Endothelial cell of umbilical vein (primary cell): ENCODE measurements at regions not wholly inside any gene's neighbourhood (a gene's known extent, or its start where the extent isn't known, plus 50 kb on each side); places are given as distances from the start of the nearest gene placed in this dataset.

ENCODE experiments used
- BruUV-seq: library from RNA; stranded (reverse); fragments of 400-500 nt; replicated peaks from 2 replicates; lab custom pipeline; 2021; lab: Mats Ljungman, UMichigan
- CTCF ChIA-PET: fragments of 300-600, 350-600 bp; sonication (Branson Sonifier 250); formaldehyde crosslinking; loops from one replicate; lab custom pipeline; 2021; ENCODE audit warnings: antibody characterized with exemption, inconsistent platforms; lab: Charles Lee
- POLR2A ChIA-PET: fragments of 300-600, 350-600 bp; sonication (Branson Sonifier 250); formaldehyde crosslinking; loops from one replicate; lab custom pipeline; 2021; ENCODE audit warnings: antibody characterized with exemption, inconsistent platforms; lab: Charles Lee
- DNase-seq: peaks from one replicate; pipeline ENCODE4 v3.0.0-alpha.2; 2011; ENCODE audit warnings: low read depth, low spot score
- FAIRE-seq: peaks from 2 replicates; lab custom pipeline; 2011; peaks lifted over from hg19 to GRCh38; lab: Jason Lieb, UNC
- H2AFZ ChIP-seq: 2 replicates; pipeline ENCODE4 v1.6.0; 2012; ENCODE audit warnings: low read depth, low read length, control low read depth, inconsistent platforms
- H3K27ac ChIP-seq: 2 replicates; pipeline ENCODE4 v1.5.1; 2011; ENCODE audit warnings: low read depth, mild to moderate bottlenecking, control low read depth, low read length, moderate library complexity; ENCODE audit not compliant: insufficient read depth
- H3K27me3 ChIP-seq, 2 experiments: 2 replicates each; pipeline versions ENCODE4 v1.6.0 to v1.6.1; 2011; ENCODE audit warnings: low read length in 2 of 2, mixed read lengths in 1 of 2; ENCODE audit not compliant: control insufficient read depth in 2 of 2, insufficient read depth in 2 of 2
- H3K36me3 ChIP-seq, 2 experiments: 2 replicates in 1 of 2; 3 replicates in 1 of 2; pipeline ENCODE4 v1.5.1; 2011; ENCODE audit warnings: low read length in 2 of 2, mild to moderate bottlenecking in 1 of 2, moderate library complexity in 1 of 2; ENCODE audit not compliant: control insufficient read depth in 2 of 2, insufficient read depth in 2 of 2; ENCODE audit errors: extremely low read depth in 1 of 2
- H3K4me1 ChIP-seq: 3 replicates; pipeline ENCODE4 v1.5.1; 2011; ENCODE audit warnings: mild to moderate bottlenecking, low read length; ENCODE audit not compliant: control insufficient read depth, insufficient read depth; ENCODE audit errors: extremely low read depth
- H3K4me2 ChIP-seq: 2 replicates; pipeline ENCODE4 v1.6.1; 2011; ENCODE audit warnings: low read length, control low read depth, mixed read lengths; ENCODE audit not compliant: insufficient read depth
- H3K4me3 ChIP-seq, 3 experiments: fragments of 200-600 bp in 1 of 3; sonication (generic), shearing (Covaris generic) in 1 of 3; replicated peaks in 1 of 3; 2 replicates each; pipeline ENCODE4 v1.5.1; 2011 to 2016; ENCODE audit warnings: control low read depth in 3 of 3, low read length in 3 of 3, mild to moderate bottlenecking in 2 of 3, inconsistent platforms in 1 of 3, low read depth in 1 of 3, moderate library complexity in 1 of 3; ENCODE audit not compliant: insufficient read depth in 1 of 3
- H3K79me2 ChIP-seq: 2 replicates; pipeline ENCODE4 v1.6.0; 2012; ENCODE audit warnings: low read length, inconsistent platforms; ENCODE audit not compliant: control insufficient read depth, insufficient read depth
- H3K9ac ChIP-seq: replicated peaks from 2 replicates; pipeline ENCODE3; 2011; ENCODE audit warnings: low read length, control low read depth; ENCODE audit not compliant: insufficient read depth; ENCODE audit errors: extremely low read depth
- H3K9me1 ChIP-seq: replicated peaks from 3 replicates; pipeline ENCODE4 v1.6.0; 2011; ENCODE audit warnings: mild to moderate bottlenecking, low read length; ENCODE audit not compliant: control insufficient read depth, insufficient read depth; ENCODE audit errors: extremely low read depth
- H3K9me3 ChIP-seq: replicated peaks from 2 replicates; pipeline ENCODE4 v1.5.1; 2012; ENCODE audit warnings: low read length, inconsistent platforms; ENCODE audit not compliant: control insufficient read depth, insufficient read depth
- H4K20me1 ChIP-seq: replicated peaks from 2 replicates; pipeline ENCODE3; 2011; ENCODE audit warnings: mild to moderate bottlenecking, low read length; ENCODE audit not compliant: control insufficient read depth, insufficient read depth; ENCODE audit errors: extremely low read depth
- CTCF ChIP-seq, 2 donors: IDR thresholded peaks; 1 replicate in 1 of 2; 2 replicates in 1 of 2; pipeline ENCODE4 v1.5.1; 2011; ENCODE audit warnings: low read length in 2 of 2, mild to moderate bottlenecking in 2 of 2, moderate library complexity in 2 of 2, control low read depth in 1 of 2, inconsistent platforms in 1 of 2, low read depth in 1 of 2; ENCODE audit not compliant: insufficient read depth in 1 of 2; ENCODE audit errors: extremely low read depth in 1 of 2
- EZH2 ChIP-seq: IDR thresholded peaks from 2 replicates; pipeline ENCODE4 v1.6.1; 2012; ENCODE audit warnings: borderline replicate concordance, low read depth, mild to moderate bottlenecking, moderate library complexity, low read length, inconsistent platforms; ENCODE audit not compliant: severe bottlenecking
- FOS ChIP-seq: IDR thresholded peaks from 2 replicates; pipeline ENCODE4 v1.6.1; 2011; ENCODE audit warnings: mild to moderate bottlenecking, low read length, moderate library complexity, borderline replicate concordance; ENCODE audit not compliant: insufficient read depth
- GATA2 ChIP-seq: IDR thresholded peaks from 2 replicates; pipeline ENCODE4 v1.7.0; 2011; ENCODE audit warnings: low read depth, mild to moderate bottlenecking, moderate library complexity, mixed read lengths, low read length; ENCODE audit not compliant: insufficient read length, insufficient read depth
- JUN ChIP-seq: IDR thresholded peaks from 2 replicates; pipeline ENCODE4 v1.6.1; 2011; ENCODE audit warnings: borderline replicate concordance, low read depth; ENCODE audit not compliant: insufficient read length, insufficient read depth
- MAX ChIP-seq: IDR thresholded peaks from 2 replicates; pipeline ENCODE4 v1.6.1; 2011; ENCODE audit not compliant: insufficient read depth, insufficient read length
- MYC ChIP-seq: IDR thresholded peaks from one replicate; pipeline ENCODE4 v1.6.1; 2011; ENCODE audit warnings: mild to moderate bottlenecking, low read depth, low read length
- POLR2A ChIP-seq: IDR thresholded peaks from 2 replicates; pipeline ENCODE4 v1.6.1; 2012; ENCODE audit warnings: low read depth, mild to moderate bottlenecking, control low read depth, low read length
- POLR2AphosphoS5 ChIP-seq: IDR thresholded peaks from 2 replicates; pipeline ENCODE4 v1.6.1; 2012; ENCODE audit warnings: low read depth, mild to moderate bottlenecking, control low read depth, low read length, moderate library complexity; ENCODE audit not compliant: insufficient read depth
- dilution Hi-C: fragments of 300-500 bp; cut with MboI; formaldehyde crosslinking; loops from one replicate; pipeline ENCODE4 v1.15.0; 2019; ENCODE audit warnings: low sequenced_read_pairs; ENCODE audit not compliant: extremely low pct_ligation_motif_present
- intact Hi-C: fragments of 100-400 bp; cut with micrococcal nuclease; formaldehyde crosslinking; loops from one replicate; pipeline ENCODE4 v1.10.0; 2022

GRCh38 chr22:27461470-27461869, 340.1 kb downstream of the MN1 start:
- H3K79me2 ChIP-seq = no peaks in the 10 kb centered on the region
- no TSS peak for BruUV-seq
- peaks cover 10% of the 10 kb centered on the region for H3K4me1 ChIP-seq
- H3K27me3 ChIP-seq = peaks cover 4 to 18% of the 10 kb centered on the region in 2 experiments
- intact Hi-C loops = no loop called here
- no peaks in the 10 kb centered on the region for H3K9me3 ChIP-seq
- TF ChIP-seq CTCF (IDR thresholded peaks at IDR 0.05; ENCODE audit: extremely low read depth in 1 of 2, insufficient read depth in 1 of 2, low read depth in 1 of 2, low read length in 2 of 2) (no peak), MAX (no peak), GATA2 (no peak), FOS (no peak), EZH2 (no peak), POLR2A (no peak), JUN (no peak), POLR2AphosphoS5 (no peak), MYC (no peak)
- POLR2A ChIA-PET = no interaction called here
- CTCF ChIA-PET = interaction anchor here (1.4 kb wide), 1 partner anchor 27 kb away, joined by 3 read pairs; no protein-coding TSS in a partner anchor
- H3K4me2 ChIP-seq = no peak overlapping the region
- H3K27ac ChIP-seq = no peak overlapping the region
- H2AFZ ChIP-seq = no peak overlapping the region
- H3K36me3 ChIP-seq = no peaks in the 10 kb centered on the region
- no peaks in the 10 kb centered on the region for H3K9me1 ChIP-seq
- dilution Hi-C loops = no loop called here
- FAIRE-seq (no peak), DNase-seq (no peak)
- no peak overlapping the region for H3K9ac ChIP-seq
- H4K20me1 ChIP-seq = no peaks in the 10 kb centered on the region
- H3K4me3 ChIP-seq = no peak overlapping the region
